Endothelial cell of umbilical vein (primary cell): ENCODE measurements at regions not wholly inside any gene's neighbourhood (a gene's known extent, or its start where the extent isn't known, plus 50 kb on each side); places are given as distances from the start of the nearest gene placed in this dataset.

Experiments
- BruUV-seq: library from RNA; stranded (reverse); fragments of 400-500 nt; replicated peaks from 2 replicates; lab custom pipeline; 2021; lab: Mats Ljungman, UMichigan
- CTCF ChIA-PET: fragments of 300-600, 350-600 bp; sonication (Branson Sonifier 250); formaldehyde crosslinking; loops from one replicate; lab custom pipeline; 2021; ENCODE audit warnings: antibody characterized with exemption, inconsistent platforms; lab: Charles Lee
- POLR2A ChIA-PET: fragments of 300-600, 350-600 bp; sonication (Branson Sonifier 250); formaldehyde crosslinking; loops from one replicate; lab custom pipeline; 2021; ENCODE audit warnings: antibody characterized with exemption, inconsistent platforms; lab: Charles Lee
- DNase-seq: peaks from one replicate; pipeline ENCODE4 v3.0.0-alpha.2; 2011; ENCODE audit warnings: low read depth, low spot score
- FAIRE-seq: peaks from 2 replicates; lab custom pipeline; 2011; peaks lifted over from hg19 to GRCh38; lab: Jason Lieb, UNC
- H2AFZ ChIP-seq: 2 replicates; pipeline ENCODE4 v1.6.0; 2012; ENCODE audit warnings: low read depth, low read length, control low read depth, inconsistent platforms
- H3K27ac ChIP-seq: 2 replicates; pipeline ENCODE4 v1.5.1; 2011; ENCODE audit warnings: low read depth, mild to moderate bottlenecking, control low read depth, low read length, moderate library complexity; ENCODE audit not compliant: insufficient read depth
- H3K27me3 ChIP-seq, 2 experiments: 2 replicates each; pipeline versions ENCODE4 v1.6.0 to v1.6.1; 2011; ENCODE audit warnings: low read length in 2 of 2, mixed read lengths in 1 of 2; ENCODE audit not compliant: control insufficient read depth in 2 of 2, insufficient read depth in 2 of 2
- H3K36me3 ChIP-seq, 2 experiments: 2 replicates in 1 of 2; 3 replicates in 1 of 2; pipeline ENCODE4 v1.5.1; 2011; ENCODE audit warnings: low read length in 2 of 2, mild to moderate bottlenecking in 1 of 2, moderate library complexity in 1 of 2; ENCODE audit not compliant: control insufficient read depth in 2 of 2, insufficient read depth in 2 of 2; ENCODE audit errors: extremely low read depth in 1 of 2
- H3K4me1 ChIP-seq: 3 replicates; pipeline ENCODE4 v1.5.1; 2011; ENCODE audit warnings: mild to moderate bottlenecking, low read length; ENCODE audit not compliant: control insufficient read depth, insufficient read depth; ENCODE audit errors: extremely low read depth
- H3K4me2 ChIP-seq: 2 replicates; pipeline ENCODE4 v1.6.1; 2011; ENCODE audit warnings: low read length, control low read depth, mixed read lengths; ENCODE audit not compliant: insufficient read depth
- H3K4me3 ChIP-seq, 3 experiments: fragments of 200-600 bp in 1 of 3; sonication (generic), shearing (Covaris generic) in 1 of 3; replicated peaks in 1 of 3; 2 replicates each; pipeline ENCODE4 v1.5.1; 2011 to 2016; ENCODE audit warnings: control low read depth in 3 of 3, low read length in 3 of 3, mild to moderate bottlenecking in 2 of 3, inconsistent platforms in 1 of 3, low read depth in 1 of 3, moderate library complexity in 1 of 3; ENCODE audit not compliant: insufficient read depth in 1 of 3
- H3K79me2 ChIP-seq: 2 replicates; pipeline ENCODE4 v1.6.0; 2012; ENCODE audit warnings: low read length, inconsistent platforms; ENCODE audit not compliant: control insufficient read depth, insufficient read depth
- H3K9ac ChIP-seq: replicated peaks from 2 replicates; pipeline ENCODE3; 2011; ENCODE audit warnings: low read length, control low read depth; ENCODE audit not compliant: insufficient read depth; ENCODE audit errors: extremely low read depth
- H3K9me1 ChIP-seq: replicated peaks from 3 replicates; pipeline ENCODE4 v1.6.0; 2011; ENCODE audit warnings: mild to moderate bottlenecking, low read length; ENCODE audit not compliant: control insufficient read depth, insufficient read depth; ENCODE audit errors: extremely low read depth
- H3K9me3 ChIP-seq: replicated peaks from 2 replicates; pipeline ENCODE4 v1.5.1; 2012; ENCODE audit warnings: low read length, inconsistent platforms; ENCODE audit not compliant: control insufficient read depth, insufficient read depth
- H4K20me1 ChIP-seq: replicated peaks from 2 replicates; pipeline ENCODE3; 2011; ENCODE audit warnings: mild to moderate bottlenecking, low read length; ENCODE audit not compliant: control insufficient read depth, insufficient read depth; ENCODE audit errors: extremely low read depth
- CTCF ChIP-seq, 2 donors: IDR thresholded peaks; 1 replicate in 1 of 2; 2 replicates in 1 of 2; pipeline ENCODE4 v1.5.1; 2011; ENCODE audit warnings: low read length in 2 of 2, mild to moderate bottlenecking in 2 of 2, moderate library complexity in 2 of 2, control low read depth in 1 of 2, inconsistent platforms in 1 of 2, low read depth in 1 of 2; ENCODE audit not compliant: insufficient read depth in 1 of 2; ENCODE audit errors: extremely low read depth in 1 of 2
- FOS ChIP-seq: IDR thresholded peaks from 2 replicates; pipeline ENCODE4 v1.6.1; 2011; ENCODE audit warnings: mild to moderate bottlenecking, low read length, moderate library complexity, borderline replicate concordance; ENCODE audit not compliant: insufficient read depth
- GATA2 ChIP-seq: IDR thresholded peaks from 2 replicates; pipeline ENCODE4 v1.7.0; 2011; ENCODE audit warnings: low read depth, mild to moderate bottlenecking, moderate library complexity, mixed read lengths, low read length; ENCODE audit not compliant: insufficient read length, insufficient read depth
- JUN ChIP-seq: IDR thresholded peaks from 2 replicates; pipeline ENCODE4 v1.6.1; 2011; ENCODE audit warnings: borderline replicate concordance, low read depth; ENCODE audit not compliant: insufficient read length, insufficient read depth
- MYC ChIP-seq: IDR thresholded peaks from one replicate; pipeline ENCODE4 v1.6.1; 2011; ENCODE audit warnings: mild to moderate bottlenecking, low read depth, low read length
- POLR2A ChIP-seq: IDR thresholded peaks from 2 replicates; pipeline ENCODE4 v1.6.1; 2012; ENCODE audit warnings: low read depth, mild to moderate bottlenecking, control low read depth, low read length
- POLR2AphosphoS5 ChIP-seq: IDR thresholded peaks from 2 replicates; pipeline ENCODE4 v1.6.1; 2012; ENCODE audit warnings: low read depth, mild to moderate bottlenecking, control low read depth, low read length, moderate library complexity; ENCODE audit not compliant: insufficient read depth
- dilution Hi-C: fragments of 300-500 bp; cut with MboI; formaldehyde crosslinking; loops from one replicate; pipeline ENCODE4 v1.15.0; 2019; ENCODE audit warnings: low sequenced_read_pairs; ENCODE audit not compliant: extremely low pct_ligation_motif_present
- intact Hi-C: fragments of 100-400 bp; cut with micrococcal nuclease; formaldehyde crosslinking; loops from one replicate; pipeline ENCODE4 v1.10.0; 2022

- H3K79me2 ChIP-seq, result no peaks in the 10 kb centered on the region
- H4K20me1 ChIP-seq, result no peaks in the 10 kb centered on the region
- no peaks in the 10 kb centered on the region for H3K4me1 ChIP-seq
- dilution Hi-C loops, result no loop called here
- H3K36me3 ChIP-seq, result no peaks in the 10 kb centered on the region
- peak overlapping the region; percentile 79 for H3K27ac ChIP-seq
- H3K4me2 ChIP-seq, result peak overlapping the region; percentile 88
- FAIRE-seq (no peak), DNase-seq (no peak)
- peak overlapping the region; percentile 47 for H2AFZ ChIP-seq
- BruUV-seq, result no TSS peak
- H3K9me1 ChIP-seq, result no peaks in the 10 kb centered on the region
- H3K4me3 ChIP-seq, result peak overlapping the region; percentile 40 to 77 (median 66)
- CTCF ChIA-PET, result interaction anchor here (1.4 kb wide), 1 partner anchor 10 kb away, joined by 4 read pairs; a partner anchor contains a TSS
- H3K27me3 ChIP-seq, result no peaks in the 10 kb centered on the region
- TF ChIP-seq JUN, result peak; percentile 5
- TF ChIP-seq POLR2A, result no peak
- no peaks in the 10 kb centered on the region for H3K9me3 ChIP-seq
- POLR2A ChIA-PET, result interaction anchor here (1.0 kb wide), 1 partner anchor 9 kb away, joined by 5 read pairs; a partner anchor contains a TSS
- intact Hi-C loops, result loop anchor here (2.0 kb wide), 2 partner anchors 16 to 44 kb away; a partner anchor contains a TSS
- H3K9ac ChIP-seq, result peak overlapping the region; percentile 89
Observed at GRCh38 chr6:26241033-26241895, 123.7 kb upstream of the BTN3A2 start.

DNA sequence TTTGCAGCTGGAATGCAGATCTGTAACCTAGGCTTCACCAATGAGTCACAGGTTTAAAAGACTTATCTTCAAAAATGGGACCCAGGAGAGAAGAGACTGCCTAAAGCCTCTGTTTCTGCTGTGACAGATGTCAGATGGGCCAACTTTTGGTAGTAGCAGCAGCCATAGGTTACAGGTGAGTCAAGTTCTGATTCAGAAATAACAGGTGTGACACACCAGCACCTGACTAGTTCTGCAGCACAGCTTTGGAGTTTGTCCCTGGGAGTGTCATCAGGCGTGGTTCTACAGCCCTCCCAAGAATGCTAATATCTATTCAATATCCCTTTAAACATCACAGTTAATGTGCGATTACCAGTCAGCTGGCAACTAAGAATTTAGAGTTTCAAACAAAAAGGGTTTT lies 121.9 kb upstream of the BTN3A2 start:
- Histone ChIP-seq H3K9ac (no peak overlapping the region), H2AFZ (no peak overlapping the region), H3K27me3 (no peaks in the 10 kb centered on the region), H3K79me2 (no peaks in the 10 kb centered on the region), H3K36me3 (no peaks in the 10 kb centered on the region), H3K9me1 (no peaks in the 10 kb centered on the region), H4K20me1 (no peaks in the 10 kb centered on the region), H3K4me1 (no peaks in the 10 kb centered on the region), H3K4me2 (no peak overlapping the region), H3K27ac (no peak overlapping the region), H3K9me3 (no peaks in the 10 kb centered on the region), H3K4me3 (no peak overlapping the region)
- no peak for TF ChIP-seq POLR2AphosphoS5
- TF ChIP-seq GATA2, result no peak
- no peak for TF ChIP-seq MYC
- no peak for TF ChIP-seq CTCF (IDR thresholded peaks at IDR 0.05; ENCODE audit: extremely low read depth in 1 of 2, insufficient read depth in 1 of 2, low read depth in 1 of 2, low read length in 2 of 2)
- TF ChIP-seq FOS, result no peak
- ChIA-PET POLR2A (no interaction called here), CTCF (no interaction called here)
- DNase-seq (no peak), FAIRE-seq (no peak)
- dilution Hi-C loops (no loop called here), intact Hi-C loops (no loop called here)
- BruUV-seq, result no TSS peak
